22Rv1 (cell line): ENCODE measurements at regions not wholly inside any gene's neighbourhood (a gene's known extent, or its start where the extent isn't known, plus 50 kb on each side); places are given as distances from the start of the nearest gene placed in this dataset.

Experiments used
- H3K27ac ChIP-seq: fragments of 450-650 bp; 2 replicates; pipeline ENCODE4 v1.5.1; 2017
- CTCF ChIP-seq: fragments of 450-650 bp; IDR thresholded peaks from 2 replicates; pipeline ENCODE4 v1.5.1; 2017; ENCODE audit warnings: mild to moderate bottlenecking
- ZFX ChIP-seq: fragments of 450-650 bp; IDR thresholded peaks from 2 replicates; pipeline ENCODE4 v1.6.1; 2017; ENCODE audit warnings: antibody characterized with exemption, borderline replicate concordance

GRCh38 chr1:78358165-78358564 lies 132.6 kb upstream of the PTGFR start:
- no peak overlapping the region for H3K27ac ChIP-seq
- TF ChIP-seq ZFX (no peak), CTCF (no peak)

GRCh38 chr1:78359666-78360065 lies 131.1 kb upstream of the PTGFR start:
- TF ChIP-seq CTCF: no peak
- H3K27ac ChIP-seq: peak overlapping the region; percentile 12; the same call in 1 of the 2 replicates

GRCh38 chr1:78360584-78360983 lies 130.2 kb upstream of the PTGFR start:
- no peak overlapping the region for H3K27ac ChIP-seq
- TF ChIP-seq ZFX (no peak), CTCF (no peak)

- H3K27ac ChIP-seq: no peak overlapping the region
- no peak for TF ChIP-seq ZFX
- TF ChIP-seq CTCF: no peak
Observed at GRCh38 chr1:78367700-78368099, 123.1 kb upstream of the PTGFR start.

GRCh38 chr1:78369546-78369945 lies 121.2 kb upstream of the PTGFR start:
- no peak overlapping the region for H3K27ac ChIP-seq
- TF ChIP-seq ZFX: no peak
- TF ChIP-seq CTCF: no peak

- TF ChIP-seq ZFX (no peak), CTCF (no peak)
- H3K27ac ChIP-seq: no peak overlapping the region
Observed at GRCh38 chr1:78370356-78370755, 120.4 kb upstream of the PTGFR start.

GRCh38 chr1:78370779-78371482 lies 119.8 kb upstream of the PTGFR start:
- TF ChIP-seq ZFX (no peak), CTCF (no peak)
- H3K27ac ChIP-seq: no peak overlapping the region
